Activated CD8-positive, alpha-beta memory T cell treated with anti-CD3 and anti-CD28 coated beads, Interleukin-2, amount 10 ng/mL, durations not matched to agents 7 days and 5 days (primary cell): ENCODE measurements at regions not wholly inside any gene's neighbourhood (a gene's known extent, or its start where the extent isn't known, plus 50 kb on each side); places are given as distances from the start of the nearest gene placed in this dataset.

Experiments used
- ATAC-seq: fragments of 150-1000 bp; cut with Tn5 transposase; one replicate; pipeline ENCODE4 v1.10.0; 2021; ENCODE audit warnings: moderate library complexity
- CTCF ChIA-PET: fragments of 350-600 bp; sonication (Branson Sonifier 250); formaldehyde crosslinking; loops from one replicate; lab custom pipeline; 2021; ENCODE audit warnings: antibody characterized with exemption; lab: Charles Lee
- DNase-seq: peaks from one replicate; pipeline ENCODE4 v3.0.0-alpha.2; 2020
- H3K27ac Mint-ChIP-seq: one replicate; pipeline ENCODE4 v1.8.0; 2021; ENCODE audit warnings: mild to moderate bottlenecking, mixed read lengths
- H3K27me3 Mint-ChIP-seq: one replicate; pipeline ENCODE4 v1.8.0; 2021; ENCODE audit warnings: mixed read lengths
- H3K36me3 Mint-ChIP-seq: one replicate; pipeline ENCODE4 v1.8.0; 2021; ENCODE audit warnings: mild to moderate bottlenecking, mixed read lengths
- H3K4me1 Mint-ChIP-seq: one replicate; pipeline ENCODE4 v1.8.0; 2021; ENCODE audit warnings: mixed read lengths
- H3K4me3 Mint-ChIP-seq: one replicate; pipeline ENCODE4 v1.8.0; 2021; ENCODE audit warnings: mild to moderate bottlenecking, moderate library complexity, mixed read lengths
- H3K9me3 Mint-ChIP-seq: one replicate; pipeline ENCODE4 v1.8.0; 2022; ENCODE audit warnings: low read depth, mixed read lengths

- Mint-ChIP-seq H3K27ac (no peak overlapping the region), H3K9me3 (no peaks in the 10 kb centered on the region), H3K4me1 (no peaks in the 10 kb centered on the region), H3K4me3 (no peak overlapping the region), H3K27me3 (no peaks in the 10 kb centered on the region), H3K36me3 (no peaks in the 10 kb centered on the region)
- no peak for ATAC-seq
- CTCF ChIA-PET, result no interaction called here
- no peak for DNase-seq
These were observed 121.1 kb upstream of the SEMA6A start for GRCh38 chr5:116695681-116696080.

DNA sequence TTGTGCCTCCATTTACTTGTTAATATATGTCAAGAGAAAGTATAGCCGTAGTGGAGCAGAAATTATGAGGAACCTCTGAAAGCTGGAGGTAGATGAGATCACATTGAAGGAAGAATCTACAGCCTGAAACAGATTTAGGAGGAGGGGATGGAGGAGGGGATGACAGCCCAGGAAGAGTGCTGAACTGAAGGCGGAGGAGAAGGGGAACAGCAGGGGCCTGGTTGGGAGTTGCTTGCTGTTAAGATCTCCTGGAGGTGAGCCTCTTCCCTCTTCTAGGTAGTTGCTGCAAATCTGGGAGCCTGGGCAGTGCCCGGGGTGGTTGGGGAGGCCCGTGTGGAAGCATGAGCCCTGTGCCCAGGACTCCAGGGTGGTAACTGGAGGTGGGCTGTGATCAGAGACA, 111.8 kb upstream of the SEMA6A start:
- Mint-ChIP-seq H3K4me1 (no peaks in the 10 kb centered on the region), H3K36me3 (no peaks in the 10 kb centered on the region), H3K4me3 (no peak overlapping the region), H3K27me3 (no peaks in the 10 kb centered on the region), H3K9me3 (no peaks in the 10 kb centered on the region), H3K27ac (no peak overlapping the region)
- CTCF ChIA-PET, result no interaction called here
- DNase-seq, result no peak
- ATAC-seq, result no peak

- Mint-ChIP-seq H3K27ac (no peak overlapping the region), H3K36me3 (no peaks in the 10 kb centered on the region), H3K27me3 (no peaks in the 10 kb centered on the region), H3K4me1 (no peaks in the 10 kb centered on the region), H3K9me3 (no peaks in the 10 kb centered on the region), H3K4me3 (no peak overlapping the region)
- no peak for ATAC-seq
- DNase-seq, result no peak
- CTCF ChIA-PET, result no interaction called here
These were observed 111.3 kb upstream of the SEMA6A start for GRCh38 chr5:116685931-116686330.

DNA sequence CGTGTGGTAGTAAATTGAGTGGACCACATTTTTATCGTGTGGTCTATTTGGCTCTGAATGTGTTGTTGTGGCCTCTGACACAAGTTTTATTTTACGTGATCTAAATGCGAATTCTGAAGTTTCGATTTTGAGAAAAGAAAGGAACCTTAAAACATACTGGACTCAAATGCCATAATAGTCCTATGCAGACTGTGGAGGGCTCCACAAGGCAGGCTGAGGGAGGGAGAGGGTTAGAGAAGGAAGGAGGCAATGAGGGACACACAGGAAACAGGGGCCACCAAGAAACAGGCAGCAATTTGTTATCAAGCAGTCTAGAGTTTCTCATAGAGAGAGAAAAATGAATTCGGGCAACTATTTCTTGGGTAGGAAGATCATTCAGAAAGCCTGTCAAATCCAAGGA, 110.4 kb upstream of the SEMA6A start:
- ATAC-seq, result no peak
- Mint-ChIP-seq H3K27ac (no peak overlapping the region), H3K27me3 (no peaks in the 10 kb centered on the region), H3K36me3 (no peaks in the 10 kb centered on the region), H3K4me1 (no peaks in the 10 kb centered on the region), H3K4me3 (no peak overlapping the region), H3K9me3 (no peaks in the 10 kb centered on the region)
- CTCF ChIA-PET, result no interaction called here
- DNase-seq, result no peak

GRCh38 chr5:116681334-116682013, 106.9 kb upstream of the SEMA6A start:
- ATAC-seq (no peak), DNase-seq (no peak)
- Mint-ChIP-seq H3K4me3 (no peak overlapping the region), H3K27me3 (no peaks in the 10 kb centered on the region), H3K4me1 (no peaks in the 10 kb centered on the region), H3K36me3 (no peaks in the 10 kb centered on the region), H3K9me3 (no peaks in the 10 kb centered on the region), H3K27ac (no peak overlapping the region)
- CTCF ChIA-PET, result no interaction called here

DNA sequence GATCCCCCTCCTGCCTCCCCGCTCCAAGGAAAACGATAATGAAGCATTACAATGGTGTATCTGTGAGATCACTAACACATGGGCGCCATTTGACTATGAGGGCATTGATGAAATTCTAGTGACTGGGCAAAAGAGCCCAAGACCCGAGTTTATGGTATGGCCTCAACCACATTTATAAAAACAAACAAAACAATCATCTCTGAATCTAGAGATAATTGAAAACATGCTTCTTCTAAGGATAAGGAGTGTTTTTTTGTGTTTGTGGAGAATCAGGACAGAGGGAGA, 100.9 kb upstream of the SEMA6A start:
- ATAC-seq (no peak), DNase-seq (no peak)
- no peaks in the 10 kb centered on the region for H3K36me3 Mint-ChIP-seq
- H3K4me1 Mint-ChIP-seq, result no peaks in the 10 kb centered on the region
- peaks cover 3% of the 10 kb centered on the region for H3K27me3 Mint-ChIP-seq
- H3K9me3 Mint-ChIP-seq, result no peaks in the 10 kb centered on the region
- CTCF ChIA-PET, result no interaction called here
- H3K27ac Mint-ChIP-seq, result no peak overlapping the region
- no peak overlapping the region for H3K4me3 Mint-ChIP-seq

DNA sequence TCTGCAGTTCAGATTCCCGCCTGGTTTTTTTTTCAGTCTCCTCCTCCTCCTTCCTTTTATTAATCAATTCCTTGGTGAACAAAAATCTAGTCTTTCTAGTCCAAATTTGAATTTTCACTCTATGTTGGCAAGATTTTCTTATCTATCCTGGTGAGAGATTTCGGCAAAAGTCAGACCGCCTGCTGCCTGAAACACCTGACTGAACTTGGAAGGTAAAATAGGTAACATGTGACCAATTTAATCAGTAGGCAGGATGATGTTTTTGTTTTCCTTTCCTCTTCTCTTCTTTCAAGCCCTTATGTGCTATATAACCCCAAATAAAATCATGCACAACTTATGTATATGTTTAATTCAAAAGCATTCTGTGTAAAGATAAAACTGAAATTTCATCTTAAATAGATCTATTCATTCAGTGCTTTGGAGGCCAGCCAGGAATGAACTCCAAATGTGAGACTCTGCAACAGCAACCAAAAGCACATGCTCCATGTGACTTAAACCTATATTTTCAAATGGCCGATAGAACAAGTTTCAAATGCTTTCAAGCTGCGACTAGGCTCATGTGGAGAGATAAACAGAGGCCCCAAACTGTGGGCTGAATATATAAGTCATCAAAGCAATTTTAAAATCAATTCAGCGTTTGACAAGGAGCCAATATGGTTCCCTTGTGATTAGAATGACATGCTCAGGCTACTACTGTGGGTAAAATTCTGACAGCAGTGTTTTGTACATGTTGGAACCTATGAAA, 100.4 kb upstream of the SEMA6A start:
- no peak overlapping the region for H3K4me3 Mint-ChIP-seq
- ATAC-seq, result no peak
- H3K4me1 Mint-ChIP-seq, result no peaks in the 10 kb centered on the region
- H3K9me3 Mint-ChIP-seq, result no peaks in the 10 kb centered on the region
- H3K27ac Mint-ChIP-seq, result no peak overlapping the region
- H3K36me3 Mint-ChIP-seq, result no peaks in the 10 kb centered on the region
- no peak for DNase-seq
- CTCF ChIA-PET, result no interaction called here
- peaks cover 3% of the 10 kb centered on the region for H3K27me3 Mint-ChIP-seq

DNA sequence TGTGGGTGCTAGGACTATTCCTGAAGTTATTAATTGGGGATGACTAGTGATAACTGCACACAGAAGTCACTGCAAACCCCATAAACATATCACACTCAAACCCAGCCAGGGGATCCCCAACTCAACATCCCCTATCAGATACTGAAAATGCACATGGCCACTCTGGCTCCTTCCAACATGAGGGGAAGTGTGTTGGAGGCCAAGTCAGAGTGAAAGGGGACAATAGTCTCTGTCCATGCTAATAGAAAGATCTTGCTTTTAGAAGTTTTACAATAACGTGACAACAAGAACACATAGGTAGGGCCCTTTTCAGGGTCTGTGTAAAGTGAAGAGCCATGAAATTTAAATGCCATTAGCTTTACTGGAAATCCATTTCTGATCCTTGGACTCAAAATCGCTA, 98.8 kb upstream of the SEMA6A start:
- H3K4me1 Mint-ChIP-seq, result no peaks in the 10 kb centered on the region
- no peaks in the 10 kb centered on the region for H3K9me3 Mint-ChIP-seq
- DNase-seq (no peak), ATAC-seq (no peak)
- no peaks in the 10 kb centered on the region for H3K36me3 Mint-ChIP-seq
- H3K4me3 Mint-ChIP-seq, result no peak overlapping the region
- peaks cover 3% of the 10 kb centered on the region for H3K27me3 Mint-ChIP-seq
- H3K27ac Mint-ChIP-seq, result no peak overlapping the region
- CTCF ChIA-PET, result no interaction called here

DNA sequence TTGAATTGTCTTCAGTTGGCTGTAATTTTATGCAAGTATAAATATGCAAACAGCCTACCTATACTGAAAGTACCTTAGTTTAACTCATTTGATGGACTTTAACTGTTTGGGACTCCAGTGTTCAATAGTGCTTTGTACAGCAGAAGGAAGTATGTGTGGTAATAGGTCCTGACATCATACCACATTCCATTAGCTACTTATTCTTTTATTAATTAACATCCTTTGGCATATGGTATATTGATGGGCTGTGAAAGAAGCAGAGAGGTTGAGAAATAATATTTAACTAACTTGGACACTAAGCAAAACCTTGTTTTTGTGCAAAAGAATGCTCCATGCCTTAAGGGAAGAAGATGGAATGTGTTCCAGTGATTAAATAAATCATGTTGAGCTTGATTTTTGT, 97.6 kb upstream of the SEMA6A start:
- CTCF ChIA-PET, result no interaction called here
- no peaks in the 10 kb centered on the region for H3K36me3 Mint-ChIP-seq
- ATAC-seq (no peak), DNase-seq (no peak)
- H3K4me3 Mint-ChIP-seq, result no peak overlapping the region
- H3K4me1 Mint-ChIP-seq, result no peaks in the 10 kb centered on the region
- H3K9me3 Mint-ChIP-seq, result no peaks in the 10 kb centered on the region
- no peak overlapping the region for H3K27ac Mint-ChIP-seq
- peaks cover 3% of the 10 kb centered on the region for H3K27me3 Mint-ChIP-seq

- H3K9me3 Mint-ChIP-seq, result no peaks in the 10 kb centered on the region
- no peak overlapping the region for H3K4me3 Mint-ChIP-seq
- no peaks in the 10 kb centered on the region for H3K36me3 Mint-ChIP-seq
- peaks cover 3% of the 10 kb centered on the region for H3K27me3 Mint-ChIP-seq
- no peak for DNase-seq
- H3K4me1 Mint-ChIP-seq, result no peaks in the 10 kb centered on the region
- CTCF ChIA-PET, result no interaction called here
- H3K27ac Mint-ChIP-seq, result no peak overlapping the region
- ATAC-seq, result no peak
These were observed 96.7 kb upstream of the SEMA6A start for GRCh38 chr5:116671211-116671736.

DNA sequence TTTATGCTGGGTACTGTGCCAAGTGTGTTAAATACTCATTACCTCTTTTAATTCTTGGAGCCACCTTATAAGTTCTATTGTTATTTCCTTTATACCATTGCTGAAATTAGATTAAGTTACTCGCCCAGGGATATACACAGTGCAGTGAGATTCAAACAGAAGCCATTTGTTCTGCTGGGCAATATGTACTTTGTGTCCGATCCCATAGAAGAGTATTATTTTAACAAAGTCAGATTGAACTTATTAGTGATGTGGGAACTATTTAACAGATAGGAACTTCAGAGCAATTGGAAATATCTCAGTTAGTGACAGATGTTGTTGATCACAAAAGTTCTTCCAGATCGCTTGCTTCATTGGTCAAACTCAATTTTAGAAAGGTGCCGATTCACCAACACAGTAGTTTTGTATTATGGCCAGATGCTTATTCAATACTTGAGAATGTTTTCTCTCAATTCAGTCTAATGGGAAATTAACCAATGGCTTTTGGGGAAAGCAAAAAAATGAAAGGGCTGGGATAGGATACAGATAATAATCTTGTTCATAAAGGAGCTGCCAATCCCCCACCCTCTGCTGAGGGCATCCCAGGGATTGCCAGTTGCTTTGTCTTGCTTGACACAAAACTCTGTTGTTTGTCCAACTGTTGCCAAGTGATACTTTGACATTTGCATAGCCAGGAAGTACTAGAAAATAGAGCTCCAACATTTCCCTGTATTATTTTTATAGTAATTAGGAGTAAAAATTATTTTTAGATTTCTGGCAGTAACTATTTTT, 94.8 kb upstream of the SEMA6A start:
- Mint-ChIP-seq H3K4me1 (no peaks in the 10 kb centered on the region), H3K9me3 (no peaks in the 10 kb centered on the region), H3K27ac (no peak overlapping the region), H3K27me3 (no peaks in the 10 kb centered on the region), H3K4me3 (no peak overlapping the region), H3K36me3 (no peaks in the 10 kb centered on the region)
- no peak for DNase-seq
- ATAC-seq, result no peak
- CTCF ChIA-PET, result no interaction called here

DNA sequence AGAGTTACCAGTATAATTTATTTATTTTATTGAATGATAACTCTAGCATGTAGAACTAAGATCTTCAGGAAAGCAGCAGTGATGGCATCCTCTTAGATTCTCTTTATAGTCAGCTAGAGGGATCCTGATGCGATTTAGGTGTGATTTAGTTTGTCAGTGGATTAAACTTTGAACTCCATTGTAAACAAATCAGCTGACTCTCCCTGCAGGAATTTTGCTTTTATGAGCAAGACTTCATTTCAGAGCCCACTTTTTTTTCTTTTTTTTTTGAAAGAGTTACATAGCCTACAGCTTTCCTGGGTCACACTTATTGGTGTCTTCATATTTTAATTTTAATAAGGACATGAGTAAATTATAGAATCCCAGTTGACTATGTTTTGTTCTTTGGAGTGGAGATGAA, 93.8 kb upstream of the SEMA6A start:
- Mint-ChIP-seq H3K27me3 (no peaks in the 10 kb centered on the region), H3K4me3 (no peak overlapping the region), H3K4me1 (no peaks in the 10 kb centered on the region), H3K9me3 (no peaks in the 10 kb centered on the region), H3K36me3 (no peaks in the 10 kb centered on the region), H3K27ac (no peak overlapping the region)
- ATAC-seq (no peak), DNase-seq (no peak)
- CTCF ChIA-PET, result no interaction called here

DNA sequence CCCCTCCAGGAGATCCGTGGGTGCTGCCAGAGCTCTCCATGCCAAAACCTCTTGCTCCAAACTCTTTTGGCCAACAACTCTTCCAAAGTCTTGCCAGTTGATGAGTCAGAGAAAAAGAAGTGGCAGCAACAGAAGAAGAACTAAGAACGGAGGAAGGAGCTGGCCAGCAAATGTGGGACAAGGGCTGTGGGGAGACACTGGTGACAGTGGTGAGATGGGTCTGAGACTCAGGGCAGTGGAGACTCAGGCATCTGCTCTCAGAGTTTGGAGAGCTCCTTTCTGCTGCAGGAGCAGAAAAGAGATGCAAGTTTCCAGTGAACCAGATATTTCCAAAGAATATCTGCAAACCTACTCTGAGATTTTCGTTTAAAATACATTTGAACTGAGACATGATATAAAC, 92.3 kb upstream of the SEMA6A start:
- Mint-ChIP-seq H3K36me3 (no peaks in the 10 kb centered on the region), H3K4me1 (no peaks in the 10 kb centered on the region), H3K27ac (no peak overlapping the region), H3K9me3 (peaks cover 2% of the 10 kb centered on the region), H3K4me3 (no peak overlapping the region), H3K27me3 (no peaks in the 10 kb centered on the region)
- ATAC-seq (no peak), DNase-seq (no peak)
- CTCF ChIA-PET, result no interaction called here

DNA sequence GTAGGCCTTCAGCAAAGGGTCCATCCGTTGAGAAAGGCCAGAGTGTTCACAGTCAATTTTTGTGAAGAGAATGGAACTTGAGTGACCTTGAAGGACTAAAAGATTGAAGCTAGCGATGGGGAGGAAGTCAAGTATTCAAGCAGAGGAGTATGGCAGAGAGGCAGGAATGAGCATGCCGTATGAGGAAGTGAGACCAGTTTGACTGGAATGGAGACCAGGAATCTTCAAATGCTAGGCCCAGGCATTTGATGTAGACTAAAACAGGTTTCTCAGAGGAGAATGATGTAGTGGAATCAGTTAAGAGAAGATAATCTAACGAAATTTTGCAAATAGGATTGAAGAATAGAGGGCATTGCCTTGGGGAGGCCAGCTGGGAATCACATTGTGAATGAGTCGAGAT, 90.4 kb upstream of the SEMA6A start:
- ATAC-seq (no peak), DNase-seq (no peak)
- Mint-ChIP-seq H3K27ac (no peak overlapping the region), H3K27me3 (no peaks in the 10 kb centered on the region), H3K4me1 (no peaks in the 10 kb centered on the region), H3K9me3 (peaks cover 4% of the 10 kb centered on the region), H3K4me3 (no peak overlapping the region), H3K36me3 (no peaks in the 10 kb centered on the region)
- CTCF ChIA-PET, result no interaction called here
